H4 (cell line): ENCODE measurements at regions not wholly inside any gene's neighbourhood (a gene's known extent, or its start where the extent isn't known, plus 50 kb on each side); places are given as distances from the start of the nearest gene placed in this dataset.

ENCODE experiments used
- DNase-seq: peaks from one replicate; pipeline ENCODE4 v3.0.0-alpha.2; 2015; ENCODE audit warnings: low spot score

DNA sequence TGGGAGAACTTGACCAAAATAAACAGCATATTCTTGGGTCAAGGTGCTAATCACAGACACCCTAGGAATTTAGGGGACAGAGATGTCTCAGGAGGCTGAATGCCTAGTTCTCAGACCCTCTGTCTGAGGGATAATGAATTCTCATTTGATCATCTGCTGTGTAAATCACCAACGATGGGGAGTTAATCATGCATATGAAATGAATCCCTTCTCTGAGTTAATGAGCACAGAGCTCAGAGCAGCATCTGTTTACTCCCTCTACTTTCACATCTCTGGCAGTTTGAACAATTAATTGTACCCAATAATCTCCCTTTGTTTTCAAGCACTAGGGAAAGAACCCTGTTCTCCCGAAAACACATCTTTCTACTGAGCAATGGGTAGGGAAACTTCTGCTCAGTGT, 129.4 kb upstream of the SRRM4 start:
- DNase-seq: no peak

DNA sequence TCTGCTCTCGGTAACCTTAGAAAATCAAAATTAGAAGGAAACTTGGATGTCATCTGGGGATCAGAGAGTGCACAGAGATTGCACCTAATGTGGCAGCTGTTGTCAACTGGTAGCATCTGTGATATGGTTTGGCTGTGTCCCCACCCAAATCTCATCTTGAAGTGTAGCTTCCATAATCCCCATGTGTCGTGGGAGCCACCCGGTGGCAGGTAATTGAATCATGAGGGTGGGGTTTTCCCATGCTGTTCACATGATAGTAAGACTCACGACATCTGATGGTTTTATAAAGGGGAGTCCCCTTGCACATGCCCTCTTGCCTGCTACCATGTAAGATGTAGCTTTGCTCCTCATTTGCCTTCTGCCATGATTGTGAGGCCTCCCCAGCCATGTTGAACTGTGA, 127.7 kb upstream of the SRRM4 start:
- DNase-seq: no peak

DNA sequence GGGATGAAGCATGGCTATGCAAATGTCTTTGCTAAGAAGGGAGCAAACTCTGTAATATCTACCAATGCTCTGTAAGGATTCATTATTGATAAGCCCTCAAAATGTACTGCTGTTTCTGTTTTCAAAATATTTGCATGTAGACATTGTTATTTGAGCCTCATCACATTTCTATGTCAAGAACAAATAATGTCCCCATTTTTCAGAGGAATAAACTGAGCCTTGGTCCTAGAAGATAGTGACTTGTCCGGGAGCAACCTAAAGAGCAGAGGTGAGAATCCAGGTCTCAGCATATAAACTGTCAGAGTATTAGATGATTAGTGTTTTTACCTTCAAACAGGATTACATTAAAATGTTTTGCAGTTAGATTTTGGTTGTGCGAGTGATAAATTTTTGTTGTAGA, 125.5 kb upstream of the SRRM4 start:
- DNase-seq: no peak

DNA sequence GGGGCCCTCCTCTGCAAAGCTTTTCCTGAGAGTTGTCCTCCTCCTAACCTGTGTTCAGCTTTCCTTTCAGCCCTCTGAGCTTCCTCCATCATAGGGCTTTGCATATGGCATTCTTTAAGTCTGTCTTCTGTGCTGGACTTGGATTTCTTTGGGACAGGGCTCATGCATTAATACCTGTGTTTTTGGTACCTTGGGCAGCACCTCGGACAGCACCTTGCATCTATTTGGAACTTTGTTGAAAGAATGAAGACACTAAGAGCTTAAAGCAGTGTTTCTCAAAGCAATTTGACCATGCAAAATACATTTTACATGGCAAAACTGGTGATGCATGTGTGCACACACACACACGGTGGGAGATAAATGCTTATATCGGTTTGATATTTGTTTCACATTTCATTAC, 115.0 kb upstream of the SRRM4 start:
- no peak for DNase-seq

DNA sequence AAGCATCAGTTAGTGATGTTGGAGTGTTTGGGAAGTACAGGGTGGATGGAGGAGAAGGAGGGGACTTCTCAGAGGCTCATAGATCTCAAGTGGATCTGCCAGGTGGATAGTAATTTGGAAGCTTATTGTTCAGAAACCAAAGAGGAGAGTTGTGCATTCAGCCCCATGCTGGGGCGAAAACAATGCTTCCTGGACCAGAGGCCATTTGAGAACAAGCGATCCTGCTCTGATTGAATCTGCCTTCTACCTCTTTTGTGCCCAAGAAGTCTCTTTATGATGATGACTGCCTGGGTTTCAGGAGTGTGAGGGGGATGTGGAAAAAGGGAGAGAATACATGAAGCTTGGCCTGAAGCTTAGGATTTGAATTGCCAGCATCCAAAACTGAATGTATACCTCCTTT, 110.8 kb upstream of the SRRM4 start:
- no peak for DNase-seq

DNA sequence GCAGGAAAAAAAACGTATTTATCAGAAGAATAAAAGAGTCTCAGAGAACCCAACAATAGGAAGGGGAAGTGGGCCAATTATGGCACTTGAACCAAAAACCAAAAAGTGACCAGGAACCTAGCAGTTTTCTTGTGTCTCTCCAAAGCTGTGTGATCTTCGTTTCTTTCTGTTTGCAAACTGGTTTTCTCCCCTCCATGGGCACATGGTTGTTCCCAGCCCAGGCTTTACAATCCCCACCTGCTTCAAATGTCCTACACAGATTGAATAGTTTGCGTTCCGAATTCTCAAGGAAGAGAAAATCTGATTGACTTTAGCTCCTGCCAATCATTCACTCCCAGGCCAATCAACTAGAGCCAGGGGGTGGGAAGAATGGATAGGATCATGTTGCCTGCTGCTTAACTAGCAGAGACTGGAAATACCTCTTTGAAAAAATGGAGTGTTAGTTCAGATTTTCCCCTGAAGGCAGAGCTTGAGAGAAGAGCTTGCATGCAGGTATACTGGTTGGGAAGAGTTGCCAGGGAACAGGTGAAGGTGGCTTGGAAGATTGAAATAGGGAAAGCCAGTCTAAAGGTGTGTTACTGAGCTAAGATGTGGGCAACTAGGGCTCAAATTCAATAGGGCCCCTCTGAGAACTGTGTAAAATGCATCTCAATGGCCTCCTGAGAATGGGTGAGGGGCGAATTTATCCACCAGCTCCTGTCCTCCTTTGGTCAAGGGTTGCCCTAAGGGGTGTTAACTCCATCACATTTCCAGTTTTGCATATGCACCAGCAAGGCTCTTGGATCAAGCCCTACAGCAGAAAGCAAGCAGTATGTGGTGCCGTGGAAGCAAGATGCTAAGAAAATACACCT, 106.4 kb upstream of the SRRM4 start:
- DNase-seq: no peak

DNA sequence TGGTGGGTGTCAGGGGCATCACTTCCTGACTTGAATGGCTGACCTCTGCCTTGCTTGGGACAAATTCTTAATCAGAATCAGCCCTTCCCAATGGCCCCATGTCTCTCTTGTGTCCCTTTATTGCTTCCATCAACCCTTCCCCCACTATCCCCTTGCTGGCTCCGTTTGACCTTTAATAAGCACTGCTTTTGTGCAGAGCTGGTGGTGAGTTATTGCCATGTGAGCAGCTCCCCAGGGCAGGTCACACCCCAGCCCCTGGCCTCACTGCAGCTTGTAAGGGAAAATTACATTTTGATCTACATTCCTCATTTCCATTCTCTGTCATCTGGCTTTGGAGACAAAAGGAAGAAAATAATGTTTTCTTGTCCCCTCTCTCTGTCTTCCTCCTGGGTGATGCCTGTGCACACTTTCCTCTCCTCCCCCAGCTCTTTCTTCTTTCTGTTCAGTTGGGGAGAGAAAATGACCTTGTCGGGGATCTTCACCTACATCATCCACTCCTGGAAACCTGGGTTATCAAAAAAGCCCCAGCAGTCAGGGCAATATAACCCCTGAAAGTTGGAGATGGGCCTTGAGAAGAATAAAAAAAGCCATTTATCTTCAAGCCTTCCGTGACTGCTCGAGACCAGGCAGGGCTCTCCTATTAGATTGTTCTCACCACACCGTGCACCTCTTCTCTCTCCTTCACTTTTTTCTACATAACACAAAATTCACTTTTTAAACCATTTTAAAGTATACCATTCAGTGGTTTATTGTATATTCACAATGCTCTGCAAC, 100.4 kb upstream of the SRRM4 start:
- no peak for DNase-seq

DNA sequence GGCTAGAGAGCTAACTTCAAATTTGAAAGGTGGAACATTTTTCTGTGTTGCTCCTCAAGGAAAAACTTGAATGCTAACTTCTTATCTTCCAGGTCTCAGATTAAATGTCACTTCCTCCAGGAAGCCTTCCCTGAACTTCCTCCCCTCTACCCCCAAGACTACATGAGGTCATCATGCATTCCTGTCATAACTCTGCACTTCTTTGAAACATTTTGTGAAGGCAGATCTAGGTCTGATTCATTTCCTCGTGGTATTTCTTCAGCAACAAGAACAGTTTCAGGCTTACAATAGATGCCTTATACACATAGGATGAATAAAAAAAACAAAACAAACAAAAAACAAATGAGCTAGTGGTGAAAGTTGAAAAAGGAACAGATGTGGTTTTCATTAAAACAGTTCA, 97.1 kb upstream of the SRRM4 start:
- DNase-seq: no peak

DNA sequence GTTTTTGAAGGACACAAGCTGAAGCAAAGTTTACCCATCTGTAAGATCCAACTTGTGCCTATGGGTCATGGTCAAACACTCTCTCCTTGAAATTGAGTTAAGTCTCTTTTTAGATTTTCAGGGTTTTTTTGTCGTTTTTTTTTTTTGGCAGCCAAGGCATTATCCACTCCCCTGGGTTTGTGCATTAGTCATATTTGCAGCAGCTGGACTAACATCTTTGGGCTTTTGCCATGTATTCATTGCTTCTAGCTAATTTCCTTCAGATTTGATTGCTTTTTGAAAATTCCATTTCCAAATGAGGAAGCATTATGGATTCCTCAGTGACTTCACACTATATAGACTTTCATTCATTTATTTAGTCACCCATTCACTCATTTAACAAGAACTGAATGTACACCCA, 80.3 kb upstream of the SRRM4 start:
- DNase-seq: no peak

DNA sequence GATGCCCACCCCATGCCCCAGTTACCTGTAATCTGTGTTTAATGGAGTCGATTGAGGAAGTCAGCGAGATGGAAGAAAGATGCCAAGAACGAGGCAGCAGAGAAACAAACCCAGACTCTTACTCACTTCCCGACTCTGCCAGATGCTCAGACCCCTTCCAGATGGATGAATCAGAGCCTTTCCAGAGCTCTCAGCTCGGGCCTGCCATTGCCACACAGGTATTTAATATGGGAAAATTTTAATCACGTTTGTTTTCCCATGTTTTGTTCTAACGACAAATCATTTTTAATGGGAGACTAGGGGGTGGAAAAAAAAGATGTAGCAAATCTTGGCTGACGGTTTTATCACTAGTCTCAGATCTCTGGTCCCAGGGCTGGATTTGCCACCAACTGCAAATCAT, 72.5 kb upstream of the SRRM4 start:
- no peak for DNase-seq

DNA sequence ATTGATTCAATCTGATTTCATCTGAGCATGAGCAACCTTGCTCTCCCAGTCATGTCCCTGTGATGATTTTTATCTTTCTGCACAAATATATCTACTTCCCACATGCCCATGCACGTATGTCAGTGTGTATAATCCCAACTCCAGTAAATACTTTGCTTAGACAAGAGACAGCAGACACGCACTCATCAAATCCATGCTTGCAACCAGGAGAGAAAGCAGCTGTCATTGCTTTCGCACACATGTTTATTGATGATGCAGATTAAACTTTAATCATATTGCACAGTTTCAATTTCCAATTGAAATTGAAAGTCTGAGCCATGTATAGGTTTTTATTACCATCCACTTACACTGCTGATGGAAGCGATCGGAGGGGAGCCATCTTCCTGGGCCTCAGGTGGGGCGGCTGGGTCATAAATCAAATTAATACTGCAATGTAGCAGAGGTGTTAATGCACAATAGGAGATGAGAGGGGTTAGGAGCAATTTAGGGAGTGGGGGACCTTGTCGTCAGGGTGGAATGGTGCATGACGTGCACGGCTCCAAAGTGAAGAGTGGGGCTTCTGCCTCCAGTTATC, 68.6 kb upstream of the SRRM4 start:
- no peak for DNase-seq

DNA sequence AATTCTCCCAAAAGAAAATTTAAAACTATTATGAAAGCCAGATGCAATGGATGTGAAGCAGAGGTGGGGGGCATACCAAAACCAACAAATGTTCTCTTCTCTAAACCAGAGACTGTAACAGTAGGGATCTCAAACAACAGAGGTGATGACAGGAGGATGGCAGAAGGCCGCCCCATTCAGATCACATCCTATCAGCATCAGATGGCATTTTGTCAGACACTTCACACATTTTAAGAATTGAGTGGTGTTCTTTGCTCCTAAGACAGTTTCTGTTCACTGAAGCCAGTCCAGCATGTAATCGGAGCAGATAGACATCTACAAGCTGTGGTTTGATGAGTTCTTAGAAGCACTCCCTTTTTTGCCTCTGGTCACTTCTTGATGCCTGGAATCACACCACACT, 59.6 kb upstream of the SRRM4 start:
- no peak for DNase-seq

DNA sequence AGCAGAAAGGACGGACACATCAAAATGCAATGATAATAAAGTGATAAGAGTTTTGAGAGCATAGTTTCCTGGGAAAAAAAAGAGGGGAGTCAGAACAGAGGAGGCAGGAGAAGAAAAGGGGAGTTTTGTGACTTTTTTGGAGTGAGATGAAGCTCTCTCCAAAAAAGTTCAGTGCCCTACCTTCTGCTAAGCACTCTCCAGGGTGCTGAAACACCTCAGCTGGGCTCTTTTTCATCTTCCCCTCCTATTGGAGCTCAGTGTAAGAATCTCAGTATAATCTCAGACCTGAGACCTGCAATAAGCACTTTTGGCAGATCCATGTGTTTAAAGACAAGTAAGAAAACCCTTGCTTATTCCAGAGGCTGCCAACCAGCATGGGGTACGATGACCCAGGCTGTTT, 58.9 kb upstream of the SRRM4 start:
- DNase-seq: no peak

DNA sequence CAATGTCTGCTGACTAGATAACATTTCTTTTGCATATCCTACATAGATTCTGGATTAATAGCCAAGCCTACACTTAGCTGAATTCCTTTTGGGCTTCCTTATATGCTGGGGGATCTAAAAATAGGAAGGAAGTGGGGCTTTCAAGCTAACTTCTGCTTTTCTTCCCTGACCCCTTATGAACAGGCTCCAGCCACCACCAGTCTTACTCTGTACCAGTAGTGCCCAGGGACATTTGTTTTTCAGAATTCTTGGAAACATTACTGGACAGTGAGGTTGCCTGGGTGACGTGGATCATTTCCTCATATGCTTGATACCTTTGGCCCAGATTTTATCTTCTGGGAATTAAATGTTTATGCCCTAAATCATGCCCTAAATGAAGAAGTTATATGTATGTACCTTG, 55.9 kb upstream of the SRRM4 start:
- no peak for DNase-seq

DNA sequence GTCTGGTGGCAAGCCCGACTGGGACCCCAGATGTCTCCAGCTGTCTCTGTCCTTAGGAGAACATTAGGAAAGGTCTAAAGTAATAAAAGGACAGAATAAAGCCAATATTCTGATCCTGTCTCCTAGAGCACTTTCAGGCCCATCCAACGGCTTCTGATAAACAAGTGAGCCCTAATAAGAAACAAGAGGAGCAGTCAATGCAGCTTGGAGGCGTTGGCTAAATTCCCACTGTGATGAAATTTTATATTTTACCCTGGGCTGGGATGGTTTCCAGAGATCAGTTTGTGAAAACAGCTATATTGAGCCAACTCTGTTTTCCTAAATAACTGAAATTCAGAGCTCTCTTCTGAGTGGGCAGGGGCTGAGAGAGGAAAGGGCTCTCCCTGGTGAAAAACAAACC, 55.5 kb upstream of the SRRM4 start:
- no peak for DNase-seq
